Vagina (tissue), 2 donors: ENCODE measurements at regions not wholly inside any gene's neighbourhood (a gene's known extent, or its start where the extent isn't known, plus 50 kb on each side); places are given as distances from the start of the nearest gene placed in this dataset.

Source experiments
- DNase-seq, 2 donors: peaks; one replicate each; pipeline ENCODE4 v3.0.0-alpha.2; 2017; ENCODE audit errors: extremely low spot score in 2 of 2
- H3K27ac ChIP-seq: fragments of 200-600 bp; sonication (generic); one replicate; pipeline ENCODE4 v1.5.1; 2019
- H3K27me3 ChIP-seq: fragments of 200-600 bp; sonication (generic); one replicate; pipeline ENCODE4 v1.5.1; 2019
- H3K36me3 ChIP-seq, 2 donors: fragments of 200-600 bp; sonication (generic); one replicate each; pipeline ENCODE4 v1.5.1; 2017 to 2019
- H3K4me1 ChIP-seq: fragments of 200-600 bp; sonication (generic); one replicate; pipeline ENCODE4 v1.5.1; 2019
- H3K4me3 ChIP-seq, 2 donors: fragments of 200-600 bp; sonication (generic); 1 replicate in 1 of 2; 2 replicates in 1 of 2; pipeline ENCODE4 v1.5.1; 2016 to 2019
- H3K9me3 ChIP-seq: fragments of 200-600 bp; sonication (generic); one replicate; pipeline ENCODE4 v1.5.1; 2019
- CTCF ChIP-seq, 3 experiments: fragments of 450-650 bp in 2 of 3; fragments of 200-600 bp in 1 of 3; sonication (generic) in 1 of 3; IDR thresholded peaks; one replicate each; pipeline ENCODE4 v1.5.1; 2017 to 2019; ENCODE audit warnings: antibody characterized with exemption in 3 of 3, mild to moderate bottlenecking in 2 of 3, moderate library complexity in 2 of 3
- POLR2A ChIP-seq, 2 donors: fragments of 450-650 bp; IDR thresholded peaks; one replicate each; pipeline ENCODE4 v1.6.1; 2017; ENCODE audit warnings: antibody characterized with exemption in 2 of 2, mild to moderate bottlenecking in 2 of 2, moderate library complexity in 2 of 2
- POLR2AphosphoS5 ChIP-seq, 2 donors: sonication (generic); formaldehyde crosslinking; IDR thresholded peaks; one replicate each; pipeline ENCODE4 v1.9.0; 2017; ENCODE audit warnings: antibody characterized with exemption in 2 of 2, mild to moderate bottlenecking in 2 of 2, low read depth in 1 of 2; ENCODE audit not compliant: insufficient read depth in 1 of 2
- intact Hi-C: fragments of 100-400 bp; cut with DNase I; formaldehyde crosslinking; loops from one replicate; pipeline ENCODE4 v1.15.1; 2023

- no peaks in the 10 kb centered on the region for H3K9me3 ChIP-seq
- no peak overlapping the region for H3K4me3 ChIP-seq
- TF ChIP-seq CTCF (IDR thresholded peaks at IDR 0.05) (no peak), POLR2A (IDR thresholded peaks at IDR 0.05) (no peak), POLR2AphosphoS5 (IDR thresholded peaks at IDR 0.05; ENCODE audit: insufficient read depth in 1 of 2, low read depth in 1 of 2) (no peak)
- no peaks in the 10 kb centered on the region for H3K36me3 ChIP-seq
- peaks cover 7% of the 10 kb centered on the region for H3K4me1 ChIP-seq
- H3K27ac ChIP-seq, result no peak overlapping the region
- DNase-seq, result no peak
- intact Hi-C loops, result no loop called here
- H3K27me3 ChIP-seq, result no peaks in the 10 kb centered on the region
These were observed 155.5 kb upstream of the ZKSCAN2 start for GRCh38 chr16:25413133-25413532.

GRCh38 chr16:25411396-25412081, 153.9 kb upstream of the ZKSCAN2 start:
- TF ChIP-seq CTCF (IDR thresholded peaks at IDR 0.05) (no peak), POLR2AphosphoS5 (IDR thresholded peaks at IDR 0.05; ENCODE audit: insufficient read depth in 1 of 2, low read depth in 1 of 2) (no peak), POLR2A (IDR thresholded peaks at IDR 0.05) (no peak)
- no peaks in the 10 kb centered on the region for H3K36me3 ChIP-seq
- intact Hi-C loops, result no loop called here
- no peak overlapping the region for H3K4me3 ChIP-seq
- H3K27ac ChIP-seq, result no peak overlapping the region
- H3K9me3 ChIP-seq, result no peaks in the 10 kb centered on the region
- DNase-seq, result no peak
- no peaks in the 10 kb centered on the region for H3K27me3 ChIP-seq
- H3K4me1 ChIP-seq, result peaks cover 7% of the 10 kb centered on the region

GRCh38 chr16:25403852-25404251, 146.2 kb upstream of the ZKSCAN2 start:
- intact Hi-C loops, result no loop called here
- TF ChIP-seq POLR2AphosphoS5 (IDR thresholded peaks at IDR 0.05; ENCODE audit: insufficient read depth in 1 of 2, low read depth in 1 of 2), result no peak
- no peak for TF ChIP-seq CTCF (IDR thresholded peaks at IDR 0.05)
- TF ChIP-seq POLR2A (IDR thresholded peaks at IDR 0.05), result no peak
- Histone ChIP-seq H3K27ac (no peak overlapping the region), H3K9me3 (no peaks in the 10 kb centered on the region), H3K4me3 (no peak overlapping the region), H3K27me3 (no peaks in the 10 kb centered on the region), H3K4me1 (no peaks in the 10 kb centered on the region), H3K36me3 (no peaks in the 10 kb centered on the region)
- no peak for DNase-seq

GRCh38 chr16:25395528-25395927, 137.9 kb upstream of the ZKSCAN2 start:
- intact Hi-C loops, result no loop called here

More at GRCh38 chr16:25395528-25395927, 137.9 kb upstream of the ZKSCAN2 start:
- DNase-seq, result no peak
- TF ChIP-seq CTCF (IDR thresholded peaks at IDR 0.05) (no peak), POLR2A (IDR thresholded peaks at IDR 0.05) (no peak), POLR2AphosphoS5 (IDR thresholded peaks at IDR 0.05; ENCODE audit: insufficient read depth in 1 of 2, low read depth in 1 of 2) (no peak)
- no peak overlapping the region for H3K4me3 ChIP-seq
- H3K27ac ChIP-seq, result no peak overlapping the region
- no peaks in the 10 kb centered on the region for H3K27me3 ChIP-seq
- H3K36me3 ChIP-seq, result no peaks in the 10 kb centered on the region
- no peaks in the 10 kb centered on the region for H3K4me1 ChIP-seq
- H3K9me3 ChIP-seq, result peaks cover 3% of the 10 kb centered on the region
